ENCODE measurements at regions not wholly inside any gene's neighbourhood (a gene's known extent, or its start where the extent isn't known, plus 50 kb on each side); places are given as distances from the start of the nearest gene placed in this dataset.

GRCh38 chr1:83505148-83505547 is 493.8 kb downstream of the TTLL7 start:
- TF ChIP-seq EP300 (IDR thresholded peaks at IDR 0.05; ENCODE audit: borderline replicate concordance in 1 of 2, control insufficient read depth in 1 of 2, low read depth in 2 of 2, low read length in 2 of 2): no peak
- no peak for TF ChIP-seq CTCF (IDR thresholded peaks at IDR 0.05 in 2 of 3, conservative IDR thresholded peaks at IDR 0.05 in 1 of 3; ENCODE audit: control insufficient read depth in 2 of 3, extremely low read depth in 1 of 3, insufficient read depth in 1 of 3, low read depth in 3 of 3, low read length in 3 of 3)
- no peak for TF ChIP-seq EZH2 (IDR thresholded peaks at IDR 0.05; ENCODE audit: borderline replicate concordance, control insufficient read depth, low read depth, low read length)
- TF ChIP-seq, protein P1, sequence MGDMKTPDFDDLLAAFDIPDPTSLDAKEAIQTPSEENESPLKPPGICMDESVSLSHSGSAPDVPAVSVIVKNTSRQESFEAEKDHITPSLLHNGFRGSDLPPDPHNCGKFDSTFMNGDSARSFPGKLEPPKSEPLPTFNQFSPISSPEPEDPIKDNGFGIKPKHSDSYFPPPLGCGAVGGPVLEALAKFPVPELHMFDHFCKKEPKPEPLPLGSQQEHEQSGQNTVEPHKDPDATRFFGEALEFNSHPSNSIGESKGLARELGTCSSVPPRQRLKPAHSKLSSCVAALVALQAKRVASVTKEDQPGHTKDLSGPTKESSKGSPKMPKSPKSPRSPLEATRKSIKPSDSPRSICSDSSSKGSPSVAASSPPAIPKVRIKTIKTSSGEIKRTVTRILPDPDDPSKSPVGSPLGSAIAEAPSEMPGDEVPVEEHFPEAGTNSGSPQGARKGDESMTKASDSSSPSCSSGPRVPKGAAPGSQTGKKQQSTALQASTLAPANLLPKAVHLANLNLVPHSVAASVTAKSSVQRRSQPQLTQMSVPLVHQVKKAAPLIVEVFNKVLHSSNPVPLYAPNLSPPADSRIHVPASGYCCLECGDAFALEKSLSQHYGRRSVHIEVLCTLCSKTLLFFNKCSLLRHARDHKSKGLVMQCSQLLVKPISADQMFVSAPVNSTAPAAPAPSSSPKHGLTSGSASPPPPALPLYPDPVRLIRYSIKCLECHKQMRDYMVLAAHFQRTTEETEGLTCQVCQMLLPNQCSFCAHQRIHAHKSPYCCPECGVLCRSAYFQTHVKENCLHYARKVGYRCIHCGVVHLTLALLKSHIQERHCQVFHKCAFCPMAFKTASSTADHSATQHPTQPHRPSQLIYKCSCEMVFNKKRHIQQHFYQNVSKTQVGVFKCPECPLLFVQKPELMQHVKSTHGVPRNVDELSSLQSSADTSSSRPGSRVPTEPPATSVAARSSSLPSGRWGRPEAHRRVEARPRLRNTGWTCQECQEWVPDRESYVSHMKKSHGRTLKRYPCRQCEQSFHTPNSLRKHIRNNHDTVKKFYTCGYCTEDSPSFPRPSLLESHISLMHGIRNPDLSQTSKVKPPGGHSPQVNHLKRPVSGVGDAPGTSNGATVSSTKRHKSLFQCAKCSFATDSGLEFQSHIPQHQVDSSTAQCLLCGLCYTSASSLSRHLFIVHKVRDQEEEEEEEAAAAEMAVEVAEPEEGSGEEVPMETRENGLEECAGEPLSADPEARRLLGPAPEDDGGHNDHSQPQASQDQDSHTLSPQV (IDR thresholded peaks at IDR 0.05): no peak
- no peak for TF ChIP-seq FOS (IDR thresholded peaks at IDR 0.05; ENCODE audit: borderline replicate concordance, extremely low read depth, insufficient read length)
